IgD-negative memory B cell (primary cell): ENCODE measurements at regions not wholly inside any gene's neighbourhood (a gene's known extent, or its start where the extent isn't known, plus 50 kb on each side); places are given as distances from the start of the nearest gene placed in this dataset.
"Not testable (repeated sequence)": the region's sequence is repeated elsewhere in the genome, so short reads cannot be mapped to it uniquely, and the experiment has no call there.

Experiments
- H3K27ac Mint-ChIP-seq, 3 donors: one replicate each; pipeline ENCODE4 v1.8.0; 2020 to 2022; ENCODE audit warnings: mild to moderate bottlenecking in 3 of 3, mixed read lengths in 3 of 3, moderate library complexity in 1 of 3
- H3K27me3 Mint-ChIP-seq: one replicate; pipeline ENCODE4 v1.8.0; 2021; ENCODE audit warnings: mixed read lengths
- H3K36me3 Mint-ChIP-seq: one replicate; pipeline ENCODE4 v1.8.0; 2020; ENCODE audit warnings: mild to moderate bottlenecking, mixed read lengths
- H3K4me1 Mint-ChIP-seq, 3 donors: one replicate each; pipeline ENCODE4 v1.8.0; 2020 to 2022; ENCODE audit warnings: mixed read lengths in 3 of 3, mild to moderate bottlenecking in 1 of 3
- H3K4me3 Mint-ChIP-seq, 4 donors: one replicate each; pipeline ENCODE4 v1.8.0; 2020 to 2022; ENCODE audit warnings: mild to moderate bottlenecking in 4 of 4, mixed read lengths in 4 of 4, moderate library complexity in 3 of 4
- H3K9me3 Mint-ChIP-seq, 3 donors: one replicate each; pipeline ENCODE4 v1.8.0; 2020 to 2021; ENCODE audit warnings: mixed read lengths in 3 of 3, mild to moderate bottlenecking in 1 of 3

DNA sequence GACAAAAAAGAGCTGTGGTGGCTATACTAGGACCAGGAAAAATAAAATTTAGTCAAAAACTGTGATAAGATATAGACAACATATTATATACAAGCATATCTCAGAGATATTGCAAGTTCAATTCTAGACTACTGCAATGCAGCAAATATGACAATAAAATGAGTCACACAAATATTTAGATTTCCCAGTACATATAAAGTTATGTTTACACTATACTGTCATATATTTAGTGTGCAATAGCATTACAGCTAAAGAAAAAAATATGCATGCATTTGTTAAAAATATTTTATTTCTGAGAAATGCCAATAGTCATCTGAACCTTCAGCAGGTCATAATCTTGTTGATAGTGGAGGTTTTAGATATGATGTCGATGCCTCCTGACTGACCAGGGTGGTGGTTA lies 72.1 kb downstream of the AKR1C4 start:
- no peak overlapping the region for H3K4me3 Mint-ChIP-seq
- no peaks in the 10 kb centered on the region for H3K36me3 Mint-ChIP-seq
- peaks cover 0 to 8% (median 3%) of the 10 kb centered on the region in 3 donors for H3K9me3 Mint-ChIP-seq
- H3K4me1 Mint-ChIP-seq, result no peaks in the 10 kb centered on the region
- no peak overlapping the region for H3K27ac Mint-ChIP-seq
- peaks cover 3% of the 10 kb centered on the region for H3K27me3 Mint-ChIP-seq

GRCh38 chr10:5269791-5270190 lies 73.2 kb downstream of the AKR1C4 start:
- H3K36me3 Mint-ChIP-seq, result no peaks in the 10 kb centered on the region
- H3K27ac Mint-ChIP-seq, result no peak overlapping the region
- H3K4me1 Mint-ChIP-seq, result no peaks in the 10 kb centered on the region

GRCh38 chr10:5271526-5271925 lies 74.9 kb downstream of the AKR1C4 start:
- Mint-ChIP-seq H3K9me3 (peaks cover 0 to 8% (median 3%) of the 10 kb centered on the region in 3 donors), H3K27ac (no peak overlapping the region), H3K4me3 (no peak overlapping the region), H3K36me3 (no peaks in the 10 kb centered on the region), H3K4me1 (no peaks in the 10 kb centered on the region), H3K27me3 (peaks cover 3% of the 10 kb centered on the region)

More at GRCh38 chr10:5269791-5270190, 73.2 kb downstream of the AKR1C4 start:
- H3K9me3 Mint-ChIP-seq, result peaks cover 0 to 8% (median 3%) of the 10 kb centered on the region in 3 donors
- H3K27me3 Mint-ChIP-seq, result peaks cover 3% of the 10 kb centered on the region
- H3K4me3 Mint-ChIP-seq, result no peak overlapping the region

GRCh38 chr10:5272065-5272803 lies 75.6 kb downstream of the AKR1C4 start:
- Mint-ChIP-seq H3K36me3 (no peaks in the 10 kb centered on the region), H3K4me1 (no peaks in the 10 kb centered on the region), H3K9me3 (peaks cover 0 to 1% (median 0%) of the 10 kb centered on the region in 3 donors), H3K4me3 (no peak overlapping the region), H3K27me3 (no peaks in the 10 kb centered on the region), H3K27ac (no peak overlapping the region)

GRCh38 chr10:5274795-5275194 lies 78.2 kb downstream of the AKR1C4 start:
- Mint-ChIP-seq H3K27ac (no peak overlapping the region), H3K27me3 (no peaks in the 10 kb centered on the region), H3K4me1 (no peaks in the 10 kb centered on the region), H3K9me3 (no peaks in the 10 kb centered on the region), H3K4me3 (no peak overlapping the region), H3K36me3 (no peaks in the 10 kb centered on the region)

DNA sequence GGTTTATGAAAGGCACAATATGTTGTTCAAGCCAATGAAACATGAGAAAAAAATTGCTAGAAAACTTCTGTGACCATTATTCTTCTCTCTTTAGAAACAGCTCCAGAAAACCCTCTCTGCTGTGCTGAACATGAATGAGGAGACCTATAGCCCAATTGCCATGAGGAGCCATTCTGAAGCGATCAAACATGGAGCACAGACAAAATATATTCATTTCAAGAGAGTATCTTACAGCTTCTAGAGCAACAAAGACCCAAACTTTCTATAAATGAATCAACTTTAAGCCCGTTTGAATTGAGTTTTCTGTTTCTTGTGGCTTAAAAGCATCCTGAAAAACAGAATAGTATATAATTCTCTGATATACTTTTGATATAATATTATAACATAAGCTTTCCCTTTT lies 83.4 kb upstream of the UCN3 start:
- Mint-ChIP-seq H3K9me3 (no peaks in the 10 kb centered on the region), H3K36me3 (no peaks in the 10 kb centered on the region), H3K27me3 (peaks cover 3% of the 10 kb centered on the region), H3K4me1 (no peaks in the 10 kb centered on the region), H3K27ac (no peak overlapping the region), H3K4me3 (no peak overlapping the region)

- Mint-ChIP-seq H3K4me1 (no peaks in the 10 kb centered on the region), H3K27ac (no peak overlapping the region), H3K4me3 (no peak overlapping the region), H3K36me3 (no peaks in the 10 kb centered on the region), H3K9me3 (no peaks in the 10 kb centered on the region), H3K27me3 (peaks cover 3% of the 10 kb centered on the region)
These were observed 82.6 kb upstream of the UCN3 start for GRCh38 chr10:5282137-5282536.

DNA sequence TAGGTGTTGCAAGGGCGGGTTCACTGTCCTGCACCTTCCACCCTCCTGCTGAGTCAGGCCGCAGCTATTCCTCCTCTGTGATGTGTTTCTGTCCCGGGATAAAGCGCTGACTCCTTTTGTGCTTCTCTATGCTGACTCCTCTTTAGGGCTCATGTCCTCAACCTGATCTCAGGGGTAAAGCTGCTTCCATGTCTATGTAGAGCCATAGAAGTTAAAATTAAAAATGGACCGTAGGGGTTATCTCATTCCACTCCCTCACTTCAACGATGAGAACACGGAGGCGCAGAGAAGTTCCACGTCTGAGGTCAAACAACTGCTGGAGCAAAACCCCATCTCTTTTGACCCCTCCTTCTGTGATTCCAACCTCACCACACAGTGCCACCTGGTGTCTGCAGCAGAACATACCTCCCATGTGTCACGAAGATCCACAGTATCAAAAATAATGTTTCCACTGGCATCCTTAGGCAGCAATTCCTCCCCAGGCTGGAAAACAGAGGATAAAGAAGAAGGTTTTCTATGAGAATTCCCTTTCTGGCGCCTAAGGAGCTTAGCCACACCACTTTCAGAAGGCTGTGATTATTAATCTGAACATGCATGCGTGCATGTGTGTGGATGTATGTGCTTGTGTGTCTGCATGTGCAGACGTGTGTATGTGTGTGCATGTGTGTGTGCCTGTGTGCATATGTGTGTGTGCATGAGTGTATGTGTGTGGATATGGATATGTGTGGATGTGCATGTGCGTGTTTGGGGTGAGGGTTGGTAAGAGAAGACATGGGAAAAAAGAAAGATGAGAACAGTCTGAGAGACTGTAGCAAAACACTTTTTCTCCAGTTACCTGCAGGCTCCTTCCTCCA lies 81.2 kb upstream of the UCN3 start:
- H3K4me1 Mint-ChIP-seq, result no peaks in the 10 kb centered on the region
- no peaks in the 10 kb centered on the region for H3K9me3 Mint-ChIP-seq
- H3K36me3 Mint-ChIP-seq, result no peaks in the 10 kb centered on the region
- H3K4me3 Mint-ChIP-seq, result no peak overlapping the region
- peaks cover 3% of the 10 kb centered on the region for H3K27me3 Mint-ChIP-seq
- no peak overlapping the region for H3K27ac Mint-ChIP-seq

GRCh38 chr10:5284311-5285057 lies 80.3 kb upstream of the UCN3 start:
- Mint-ChIP-seq H3K27ac (no peak overlapping the region), H3K27me3 (peaks cover 3% of the 10 kb centered on the region), H3K4me1 (no peaks in the 10 kb centered on the region), H3K4me3 (no peak overlapping the region), H3K9me3 (peaks cover 0 to 3% (median 2%) of the 10 kb centered on the region in 3 donors), H3K36me3 (no peaks in the 10 kb centered on the region)

GRCh38 chr10:5285186-5285585 lies 79.6 kb upstream of the UCN3 start:
- Mint-ChIP-seq H3K36me3 (no peaks in the 10 kb centered on the region), H3K27ac (no peak overlapping the region), H3K4me3 (no peak overlapping the region), H3K4me1 (no peaks in the 10 kb centered on the region), H3K27me3 (peaks cover 3% of the 10 kb centered on the region), H3K9me3 (peaks cover under 1 to 4% (median 2%) of the 10 kb centered on the region in 3 donors)

DNA sequence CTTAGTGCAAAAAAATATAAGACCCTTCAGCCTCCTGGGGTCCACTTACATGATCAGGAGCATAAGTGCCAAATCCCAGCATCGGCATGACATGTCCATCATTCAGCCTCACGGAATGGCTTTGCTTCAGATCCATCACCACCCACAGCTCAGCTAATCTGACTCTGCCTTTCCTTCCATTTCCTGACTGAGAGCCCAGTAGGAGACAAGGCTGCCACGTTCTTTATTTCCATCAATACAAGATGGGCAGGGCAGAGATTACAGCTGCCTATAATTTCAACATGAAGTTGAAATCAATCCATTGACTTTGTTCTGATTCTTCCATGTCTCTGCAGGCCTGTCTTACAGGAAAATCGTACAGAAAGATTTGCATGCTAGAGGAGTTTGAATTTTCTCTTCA lies 76.4 kb upstream of the UCN3 start:
- H3K4me1 Mint-ChIP-seq, result peaks cover 0 to 5% (median 2%) of the 10 kb centered on the region in 3 donors

DNA sequence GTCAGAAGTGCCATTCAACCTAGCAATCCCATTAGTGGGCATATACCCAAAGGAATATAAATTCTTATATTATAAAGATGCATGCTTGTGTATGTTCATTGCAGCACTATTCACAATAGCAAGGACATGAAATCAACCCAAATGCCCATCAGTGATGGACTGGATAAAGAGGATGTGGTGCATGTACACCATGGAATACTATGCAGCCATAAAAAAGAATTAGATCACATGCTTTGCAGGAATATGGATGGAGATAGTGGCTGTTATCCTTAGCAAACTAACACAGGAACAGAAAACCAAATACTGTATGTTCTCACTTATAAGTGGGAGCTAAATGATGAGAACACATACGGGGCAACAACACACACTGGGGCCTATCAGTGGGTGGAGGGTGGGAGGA lies 75.5 kb upstream of the UCN3 start:
- H3K27me3 Mint-ChIP-seq, H3K36me3 Mint-ChIP-seq, H3K4me3 Mint-ChIP-seq, H3K27ac Mint-ChIP-seq, H3K9me3 Mint-ChIP-seq, H3K4me1 Mint-ChIP-seq: not testable (repeated sequence)

More for the DNA sequence above, 76.4 kb upstream of the UCN3 start:
- Mint-ChIP-seq H3K4me3 (no peak overlapping the region), H3K27ac (no peak overlapping the region), H3K36me3 (no peaks in the 10 kb centered on the region), H3K27me3 (peaks cover 4% of the 10 kb centered on the region), H3K9me3 (peaks cover 2 to 8% (median 2%) of the 10 kb centered on the region in 3 donors)

GRCh38 chr10:5291501-5292195 lies 73.1 kb upstream of the UCN3 start:
- H3K4me1 Mint-ChIP-seq, result peaks cover 0 to 5% (median 2%) of the 10 kb centered on the region in 3 donors
- peak overlapping the region in 3 of 4 donors; percentile 22 to 55 (median 47) for H3K4me3 Mint-ChIP-seq
- H3K36me3 Mint-ChIP-seq, result no peaks in the 10 kb centered on the region
- peaks cover 5% of the 10 kb centered on the region for H3K27me3 Mint-ChIP-seq
- peak overlapping the region in 1 of 3 donors; percentile 80 for H3K27ac Mint-ChIP-seq
- peaks cover 2 to 8% (median 2%) of the 10 kb centered on the region in 3 donors for H3K9me3 Mint-ChIP-seq

- Mint-ChIP-seq H3K4me3 (peak overlapping the region in 3 of 4 donors; percentile 22 to 55 (median 47)), H3K36me3 (no peaks in the 10 kb centered on the region), H3K9me3 (peaks cover 2 to 8% (median 2%) of the 10 kb centered on the region in 3 donors), H3K27ac (peak overlapping the region in 1 of 3 donors; percentile 64), H3K4me1 (peaks cover 0 to 5% (median 2%) of the 10 kb centered on the region in 3 donors), H3K27me3 (peaks cover 5% of the 10 kb centered on the region)
These were observed 72.5 kb upstream of the UCN3 start for GRCh38 chr10:5292196-5292735.
